ENCODE measurements at regions not wholly inside any gene's neighbourhood (a gene's known extent, or its start where the extent isn't known, plus 50 kb on each side); places are given as distances from the start of the nearest gene placed in this dataset.

DNA sequence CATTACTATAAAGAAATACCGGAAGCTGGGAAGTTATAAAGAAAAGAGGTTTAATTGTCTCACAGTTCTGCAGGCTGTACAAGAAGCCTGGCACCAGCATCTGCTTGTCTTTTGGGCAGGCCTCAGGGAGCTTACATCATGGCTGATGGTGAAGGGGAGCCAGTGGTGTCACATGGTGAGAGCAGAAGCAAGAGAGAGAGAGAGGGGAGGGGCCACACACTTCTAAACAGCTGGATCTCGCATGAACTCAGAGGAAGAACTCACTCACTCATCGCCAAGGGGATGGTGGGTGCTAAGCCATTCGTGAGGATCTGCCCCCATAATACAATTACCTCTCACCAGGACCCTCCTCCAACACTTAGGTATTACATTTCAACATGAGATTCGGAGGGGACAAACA is 51.8 kb upstream of the ANKRD34C start:
- no peak for DNase-seq (ENCODE audit: low read depth)

DNA sequence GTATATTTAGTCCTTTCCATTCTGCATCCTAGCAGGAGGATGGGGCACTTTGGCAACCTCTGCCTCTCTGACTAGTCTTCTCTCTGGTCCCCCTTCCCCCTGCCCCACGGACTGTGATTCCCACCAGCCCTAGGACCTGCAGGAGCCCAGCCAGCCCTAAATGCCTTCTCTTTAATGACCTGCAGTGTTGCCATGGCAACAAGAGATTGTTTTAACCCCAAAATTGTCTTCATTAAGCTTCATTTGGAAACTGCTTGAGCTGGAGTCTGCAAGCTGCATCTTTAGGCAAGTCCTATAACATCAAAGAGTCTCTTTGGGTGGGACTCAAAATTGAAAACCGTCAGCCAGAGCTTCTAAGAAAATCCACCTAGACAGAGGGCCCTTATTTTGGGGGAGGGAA is 59.7 kb upstream of the ANKRD34C start:
- DNase-seq (ENCODE audit: low read depth), result no peak

DNA sequence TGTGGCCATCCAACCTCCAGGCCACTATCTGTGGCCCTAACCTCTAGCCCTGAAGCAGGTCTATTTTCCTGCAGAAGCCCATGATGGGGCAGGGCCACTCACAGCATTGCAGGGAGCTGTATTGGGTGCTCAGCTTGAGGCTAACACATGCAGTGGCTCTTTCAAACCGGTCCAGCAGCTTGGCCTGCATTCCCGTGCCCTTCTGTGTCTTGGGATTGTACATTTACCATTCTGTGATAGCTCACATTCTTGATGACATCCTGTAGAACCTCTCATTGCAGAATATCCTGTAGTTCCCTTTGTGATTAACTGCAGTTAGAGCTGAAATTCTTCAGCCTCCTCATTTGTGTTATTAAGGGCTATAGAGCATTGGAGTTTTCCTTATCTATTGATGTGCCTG is 60.8 kb upstream of the ANKRD34C start:
- DNase-seq (ENCODE audit: low read depth), result no peak

DNA sequence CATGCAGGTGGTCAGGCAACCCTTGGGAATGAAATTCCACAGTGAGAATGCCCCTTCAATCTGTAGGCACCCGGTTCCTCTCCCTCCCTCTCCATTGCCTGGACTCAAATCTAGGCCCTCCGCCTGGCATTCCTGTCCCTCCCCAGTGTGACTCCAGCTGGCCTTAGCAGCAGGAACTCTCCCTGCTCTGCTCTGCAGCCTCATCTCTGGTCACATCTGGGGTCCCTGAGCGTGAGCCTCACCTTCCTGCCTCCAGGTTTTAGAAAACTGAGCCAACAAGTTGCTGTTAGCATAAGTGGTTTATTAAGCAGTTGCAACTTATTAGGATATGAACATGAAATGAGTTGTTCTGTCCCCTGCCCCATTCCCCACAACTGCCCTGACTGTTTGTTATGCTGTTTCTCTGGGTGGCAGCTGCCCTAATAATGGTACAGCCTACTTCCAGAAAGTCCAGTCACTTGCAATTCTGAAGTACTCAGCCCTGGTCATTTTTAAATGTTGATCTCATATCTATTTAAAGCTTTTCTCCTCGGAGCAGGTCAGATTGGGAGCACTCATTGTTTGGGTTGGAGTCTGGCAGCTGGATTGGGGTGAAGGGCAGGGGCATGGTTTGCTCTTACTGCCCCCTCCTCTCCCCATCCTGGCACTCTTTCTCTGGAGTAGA is 63.0 kb upstream of the ANKRD34C start:
- no peak for DNase-seq (ENCODE audit: low read depth)

DNA sequence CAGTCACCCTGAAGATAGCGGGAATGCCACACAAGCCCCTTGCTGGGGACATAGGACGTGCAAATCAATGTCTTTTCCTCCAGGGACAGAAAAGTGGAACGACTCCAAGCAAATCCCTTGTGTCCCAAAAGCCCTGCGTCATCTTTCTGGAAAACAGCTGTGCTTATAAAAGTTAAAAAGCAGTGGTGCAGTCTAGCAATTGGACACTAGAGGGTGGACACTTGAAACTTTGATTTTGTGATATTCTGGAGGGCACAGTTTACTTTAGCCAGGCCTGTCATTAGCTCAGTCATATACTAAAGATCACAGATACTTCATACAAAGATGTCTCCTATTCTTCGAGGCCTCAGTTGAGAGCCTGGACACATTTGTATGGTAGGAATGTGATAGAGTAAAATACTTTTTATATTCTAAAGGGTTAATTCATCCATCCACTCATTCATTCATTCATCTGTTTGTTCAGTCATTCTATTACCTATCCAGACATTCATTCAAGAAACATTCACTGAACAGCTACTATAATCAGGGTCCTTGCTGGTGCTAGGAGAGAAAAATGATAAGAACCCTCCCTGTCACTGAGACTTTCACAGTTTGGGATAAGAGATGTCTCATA is 63.8 kb upstream of the ANKRD34C start:
- no peak for DNase-seq (ENCODE audit: low read depth)

DNA sequence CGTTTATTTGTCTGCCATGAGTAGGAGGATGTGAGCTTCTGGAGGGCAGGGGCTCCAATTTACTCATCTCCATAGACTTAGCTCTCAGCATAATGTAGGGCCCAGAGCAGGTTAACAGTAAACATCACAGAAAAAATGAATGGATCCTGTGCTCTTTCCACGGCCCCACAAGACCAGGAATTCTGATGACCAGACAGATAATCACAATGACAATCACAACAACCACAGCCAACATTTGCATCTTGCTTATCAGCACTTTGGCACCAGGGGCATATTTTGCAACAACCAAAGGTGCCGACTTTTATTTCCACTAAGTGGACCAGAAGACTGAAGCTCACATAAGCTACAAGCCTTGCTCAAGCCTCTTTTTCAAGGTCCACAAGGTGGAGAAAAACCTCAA is 68.9 kb upstream of the ANKRD34C start:
- DNase-seq (ENCODE audit: low read depth), result no peak

DNA sequence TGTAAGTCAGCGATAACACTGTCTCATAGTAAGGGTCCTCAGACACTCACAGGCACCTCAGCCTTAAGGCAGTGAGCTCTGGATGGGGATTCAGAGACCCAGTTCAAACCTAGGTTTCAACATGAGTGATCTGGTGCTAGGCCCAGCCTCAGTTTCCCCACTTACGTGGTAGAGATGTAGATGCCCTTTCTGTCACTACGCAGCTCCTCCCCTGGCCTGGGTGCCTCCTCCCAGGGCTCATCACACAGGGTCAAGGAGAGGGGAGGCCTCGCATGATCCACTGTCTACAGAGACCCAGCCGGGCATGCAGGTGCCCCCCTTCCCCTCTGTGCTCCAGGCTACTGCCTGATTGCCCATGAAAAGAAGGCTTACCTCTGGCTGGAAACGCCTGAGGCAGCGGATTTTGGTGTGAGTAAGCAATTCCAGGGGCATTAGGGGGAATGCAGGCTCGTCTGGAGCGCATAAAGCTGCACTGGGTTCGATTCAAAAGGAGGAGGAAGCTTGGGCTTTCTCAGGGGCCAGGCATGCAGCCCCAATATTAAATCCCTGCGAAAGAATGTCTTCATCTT is 69.8 kb upstream of the ANKRD34C start:
- DNase-seq (ENCODE audit: low read depth), result no peak

DNA sequence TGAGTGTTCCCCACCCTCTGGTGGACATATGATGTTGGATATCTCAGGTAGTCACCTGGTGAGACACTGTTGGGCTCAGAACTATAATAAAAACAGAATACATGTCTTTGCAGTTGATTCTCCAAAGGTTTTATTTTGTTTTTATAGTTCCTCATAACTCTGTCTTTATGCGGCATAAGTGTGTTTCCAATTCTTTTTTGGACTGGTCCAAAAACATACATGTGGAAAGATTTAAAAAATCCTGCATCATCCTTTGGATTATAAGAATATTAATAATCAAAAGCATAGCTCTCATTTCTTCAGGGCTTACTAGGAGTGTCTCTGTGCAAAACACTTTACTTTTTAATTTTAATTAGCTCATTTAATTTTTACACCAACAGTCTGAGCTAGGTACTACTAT is 71.0 kb upstream of the ANKRD34C start:
- no peak for DNase-seq (ENCODE audit: low read depth)

DNA sequence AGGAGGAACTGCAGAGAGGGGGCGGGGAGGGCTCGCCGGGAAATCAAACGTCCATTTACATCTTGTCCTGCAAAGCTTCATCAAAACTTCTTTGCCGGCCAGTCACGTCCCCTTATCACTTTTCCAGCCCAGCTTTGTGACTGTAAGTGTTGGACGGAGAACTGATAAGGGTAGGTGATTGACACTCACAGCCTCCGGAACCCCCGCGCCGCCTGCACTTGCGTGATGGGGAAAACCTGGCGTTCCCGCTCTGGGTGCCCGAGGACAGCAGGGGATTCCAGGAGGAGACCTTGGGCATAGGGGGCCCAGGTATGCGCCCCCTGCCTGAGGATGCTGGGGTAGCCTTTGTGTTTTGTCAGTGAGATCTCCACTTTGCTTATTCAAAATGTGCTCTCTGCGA is 72.8 kb upstream of the ANKRD34C start:
- no peak for DNase-seq (ENCODE audit: low read depth)

DNA sequence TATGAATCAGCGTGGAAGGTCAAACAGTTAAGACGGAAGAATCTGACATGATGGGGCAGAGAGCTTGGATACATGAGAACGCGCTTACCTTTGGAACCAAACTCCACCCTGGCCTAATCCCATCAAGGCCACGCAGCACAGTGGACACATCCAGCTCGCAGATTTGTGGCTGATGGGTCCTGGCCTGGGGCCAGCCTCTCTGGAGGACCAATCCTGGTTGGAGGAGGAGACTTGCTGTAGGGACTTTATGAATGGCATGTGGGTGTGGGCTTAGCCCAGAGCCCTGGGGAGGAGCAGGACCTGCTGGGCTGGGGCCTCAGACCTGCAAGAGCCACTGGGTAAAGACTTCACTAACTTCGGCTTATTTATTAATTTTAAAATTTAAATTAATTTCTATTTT is 73.4 kb upstream of the ANKRD34C start:
- no peak for DNase-seq (ENCODE audit: low read depth)

DNA sequence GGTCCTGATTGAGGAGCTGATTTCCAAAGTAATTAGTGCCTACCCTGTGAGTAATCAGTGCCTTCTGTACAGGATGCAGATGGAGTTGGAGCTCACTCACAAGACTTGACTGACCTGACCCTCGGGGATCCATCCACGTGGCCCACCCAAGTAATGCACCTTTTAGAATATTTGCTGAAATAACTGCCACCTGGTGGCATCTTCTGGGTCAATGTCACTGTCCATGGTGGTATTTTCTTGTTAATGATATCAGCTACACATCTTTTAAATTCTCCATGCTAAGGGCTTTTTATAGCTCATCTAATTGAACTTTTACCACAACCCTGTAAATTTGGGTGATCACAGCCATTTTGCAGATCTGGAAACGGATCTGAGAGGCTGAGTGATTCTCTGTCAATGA is 74.3 kb upstream of the ANKRD34C start:
- no peak for DNase-seq (ENCODE audit: low read depth)

DNA sequence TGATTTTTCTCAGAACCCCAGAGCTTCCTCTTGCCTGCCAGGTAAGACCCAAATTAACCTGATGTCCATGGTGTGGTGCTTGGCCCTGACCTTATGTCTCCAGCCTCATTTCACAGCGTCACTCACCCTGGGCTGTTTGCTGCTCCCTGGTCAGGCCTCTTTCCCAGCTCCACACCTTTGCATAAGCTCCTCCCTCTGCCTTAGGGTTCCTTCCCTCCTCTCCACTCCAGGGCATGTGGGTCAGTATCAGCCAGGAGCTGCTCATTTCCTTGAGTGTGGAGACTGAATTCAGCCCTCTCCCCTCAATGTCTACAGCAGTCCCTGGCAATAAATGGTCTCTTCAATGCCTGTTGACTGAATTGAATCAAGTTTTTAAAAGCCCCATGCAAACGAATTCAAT is 75.6 kb upstream of the ANKRD34C start:
- no peak for DNase-seq (ENCODE audit: low read depth)

DNA sequence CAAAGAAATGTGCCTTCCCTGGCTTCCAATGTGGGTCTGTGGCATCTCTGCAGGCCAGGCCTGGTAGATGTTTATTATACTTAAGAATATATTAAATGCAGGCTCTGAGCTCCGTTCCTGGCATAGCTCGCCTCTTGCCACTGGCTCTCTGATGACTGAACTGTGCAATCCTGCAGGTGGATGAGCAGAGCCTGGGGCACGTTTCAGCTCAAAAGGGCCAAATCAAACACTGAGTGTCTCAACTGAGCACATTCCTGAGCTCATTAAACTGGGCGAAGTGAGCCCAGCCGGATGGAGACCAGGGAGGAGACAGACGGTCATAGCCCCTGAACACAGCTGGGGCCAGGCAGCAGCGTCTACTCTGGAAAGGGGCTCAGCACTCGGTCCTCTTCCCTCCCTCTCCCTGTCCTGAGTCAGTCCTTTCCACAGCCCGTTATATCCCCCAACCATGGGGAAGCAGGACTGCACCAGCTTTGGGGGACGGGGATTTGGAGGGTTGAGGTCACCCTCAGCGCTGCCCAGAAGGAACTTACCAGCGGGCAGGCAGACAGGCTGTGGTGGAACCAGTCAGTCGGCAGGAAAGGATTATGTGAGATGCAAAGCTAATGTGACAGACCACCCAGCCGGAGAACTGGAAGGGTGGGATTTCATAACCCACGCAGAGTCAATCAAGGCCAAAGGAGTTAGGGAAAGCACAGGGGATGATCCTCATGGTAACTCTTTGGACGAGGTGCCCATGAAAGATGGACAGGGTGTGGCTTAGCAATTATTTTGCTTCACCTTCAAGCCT is 77.4 kb upstream of the ANKRD34C start:
- DNase-seq (ENCODE audit: low read depth), result no peak

DNA sequence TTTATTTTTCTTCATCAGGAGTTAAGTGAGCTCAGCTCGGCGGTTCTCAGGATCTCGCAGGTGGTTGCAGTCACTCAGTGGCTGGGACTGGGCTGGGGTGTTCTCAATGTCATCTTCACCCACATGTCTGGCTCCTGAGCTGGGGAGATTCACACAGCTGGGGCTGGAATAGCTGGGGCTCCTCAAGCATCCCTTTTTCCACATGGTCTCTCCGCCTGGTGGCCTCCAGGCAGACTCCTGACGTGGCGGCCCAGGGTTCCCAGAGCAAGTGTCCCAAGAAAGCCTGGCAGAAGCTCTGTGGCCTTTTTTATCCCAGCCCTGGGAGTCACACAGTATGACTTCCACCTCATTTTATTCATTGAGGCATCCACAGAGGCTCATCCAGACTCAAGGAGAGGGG is 84.1 kb upstream of the ANKRD34C start:
- DNase-seq (ENCODE audit: low read depth), result no peak

DNA sequence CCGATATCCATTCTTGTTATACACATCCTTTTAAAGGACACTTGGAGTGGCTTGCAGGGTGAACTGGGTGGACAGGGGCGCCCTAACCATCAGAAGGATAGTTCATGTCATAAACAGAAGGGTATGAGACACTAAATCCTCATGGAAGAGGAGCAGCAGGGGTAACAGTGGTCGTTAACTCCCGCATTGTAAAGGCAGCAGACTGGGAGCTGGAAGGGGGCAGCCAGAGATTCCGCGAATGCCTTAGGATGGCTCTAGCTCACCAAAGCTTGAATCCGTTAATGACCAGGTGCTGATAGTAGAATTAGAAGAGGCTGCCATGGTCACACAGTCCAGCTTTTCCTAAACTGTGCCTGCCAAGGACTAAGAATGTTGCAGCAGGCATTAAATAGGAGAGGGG is 85.2 kb upstream of the ANKRD34C start:
- no peak for DNase-seq (ENCODE audit: low read depth)

DNA sequence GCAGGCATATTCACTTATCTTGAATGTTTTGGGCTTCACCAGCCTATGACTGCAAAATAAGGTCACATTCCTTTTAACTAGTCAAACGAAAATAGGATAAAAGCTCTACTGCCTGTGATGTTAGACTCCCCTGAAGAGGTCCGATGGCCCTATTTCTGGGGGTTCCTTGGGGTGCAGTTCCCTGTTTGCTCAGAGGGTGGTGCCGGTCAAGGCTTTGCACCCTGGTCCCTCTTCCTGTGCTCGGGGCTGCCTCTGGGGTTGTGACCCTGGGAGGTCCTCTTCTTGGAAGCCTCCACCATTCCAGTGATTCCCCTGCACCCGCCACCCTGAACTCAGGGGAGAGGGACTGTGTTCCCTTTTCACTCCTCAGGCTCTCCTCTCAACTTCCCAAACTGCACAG is 86.7 kb upstream of the ANKRD34C start:
- no peak for DNase-seq (ENCODE audit: low read depth)

DNA sequence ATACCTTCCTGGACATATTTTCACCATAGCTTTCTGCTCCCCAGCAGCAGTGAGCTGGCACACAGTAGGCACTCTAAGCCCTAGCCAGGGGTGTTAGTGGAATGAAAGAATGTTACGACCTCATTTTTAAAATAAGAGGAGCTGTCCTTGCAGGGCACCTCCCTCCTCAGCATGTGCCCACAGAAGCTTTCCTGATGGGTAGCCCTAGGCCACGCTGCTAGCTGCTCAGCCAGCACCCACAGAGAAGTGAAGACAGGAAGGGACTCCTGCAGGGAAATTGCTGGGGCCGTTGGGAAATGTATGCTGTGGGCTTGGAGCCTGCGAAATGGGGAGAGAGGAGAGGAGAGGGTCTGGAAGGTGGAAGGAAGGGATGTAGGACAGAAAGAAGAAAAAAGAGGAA is 87.3 kb upstream of the ANKRD34C start:
- DNase-seq (ENCODE audit: low read depth), result no peak

DNA sequence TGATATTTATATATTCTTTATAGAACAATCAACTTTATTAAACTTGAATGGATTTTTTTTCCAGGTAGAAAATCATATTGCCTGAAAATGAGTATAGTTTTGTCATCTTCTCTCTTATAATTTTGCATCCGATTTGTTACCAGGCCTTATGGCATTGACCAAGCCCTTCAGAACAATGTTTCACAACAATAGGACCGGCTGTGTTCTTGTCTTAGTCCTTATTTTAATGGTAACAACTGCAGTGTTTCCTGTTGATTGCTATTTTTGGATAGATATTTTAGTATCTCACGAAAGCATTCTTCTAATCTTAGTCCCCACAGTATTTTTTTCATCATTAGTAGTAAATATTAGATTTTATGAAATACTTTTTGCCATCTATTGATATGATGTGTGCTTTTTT is 88.1 kb upstream of the ANKRD34C start:
- no peak for DNase-seq (ENCODE audit: low read depth)

DNA sequence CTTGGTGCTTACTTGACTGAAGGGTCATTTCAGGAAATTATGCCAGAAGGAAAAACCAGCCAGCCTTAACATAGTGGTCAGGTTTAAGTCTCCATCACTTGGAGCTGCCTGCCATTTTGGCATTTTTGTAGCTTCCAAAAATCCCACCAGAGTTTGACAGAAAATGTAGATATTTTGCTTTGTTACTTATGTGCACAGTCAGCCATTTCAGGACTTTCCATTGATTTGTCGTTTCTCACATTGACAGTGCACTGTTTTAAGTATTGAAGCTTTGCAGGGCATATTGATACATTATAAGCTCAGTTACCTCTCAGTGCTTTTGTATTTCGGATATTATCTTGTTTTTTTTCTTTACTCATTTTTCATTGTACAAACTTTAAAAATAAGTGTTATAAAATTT is 89.0 kb upstream of the ANKRD34C start:
- no peak for DNase-seq (ENCODE audit: low read depth)

DNA sequence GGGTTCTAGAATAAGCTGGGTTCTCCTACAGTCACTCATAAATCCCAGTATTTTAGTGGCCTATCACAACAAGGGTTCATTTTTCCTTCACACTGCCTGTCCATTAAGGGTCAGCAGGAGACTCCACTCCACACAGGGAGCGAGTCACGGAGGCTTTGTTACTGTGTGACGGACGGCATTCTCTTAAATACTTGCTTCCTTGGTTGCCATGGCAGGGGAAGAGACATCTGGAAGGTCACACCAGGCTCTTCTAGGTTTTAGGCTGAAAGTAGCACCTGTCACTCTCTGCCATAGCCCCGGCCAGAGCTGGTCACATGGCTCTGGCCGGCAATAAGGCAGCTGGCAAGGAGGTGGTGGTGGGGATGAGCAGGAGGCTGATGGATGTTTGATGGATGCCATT is 89.4 kb upstream of the ANKRD34C start:
- no peak for DNase-seq (ENCODE audit: low read depth)

DNA sequence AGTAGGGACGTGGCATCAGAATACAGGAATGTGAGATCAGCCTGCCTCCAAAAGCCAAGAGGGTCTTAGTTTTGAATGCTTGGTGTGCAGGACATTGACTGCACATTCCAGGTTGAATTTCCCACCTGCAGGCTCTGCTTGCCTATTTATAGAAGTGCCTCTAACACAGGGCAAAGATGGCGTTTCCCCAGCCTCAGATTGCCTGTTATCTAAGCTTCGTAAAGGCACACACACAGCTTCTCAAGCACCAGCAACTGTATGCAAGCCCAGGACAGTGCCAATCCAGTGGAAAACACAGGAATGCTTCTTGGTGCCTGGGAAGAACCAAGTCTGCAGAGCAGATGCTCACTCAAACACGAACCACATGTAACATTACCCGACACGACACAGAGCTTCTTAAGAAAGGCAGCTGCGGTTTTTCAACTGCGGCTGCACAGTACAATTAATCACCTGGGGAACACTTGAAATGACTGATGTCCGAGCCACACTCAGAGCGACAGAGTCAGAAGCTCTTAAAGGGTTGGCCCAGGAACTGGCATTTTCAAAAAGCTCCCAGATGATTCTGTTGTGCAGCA is 90.0 kb upstream of the ANKRD34C start:
- DNase-seq (ENCODE audit: low read depth), result no peak

DNA sequence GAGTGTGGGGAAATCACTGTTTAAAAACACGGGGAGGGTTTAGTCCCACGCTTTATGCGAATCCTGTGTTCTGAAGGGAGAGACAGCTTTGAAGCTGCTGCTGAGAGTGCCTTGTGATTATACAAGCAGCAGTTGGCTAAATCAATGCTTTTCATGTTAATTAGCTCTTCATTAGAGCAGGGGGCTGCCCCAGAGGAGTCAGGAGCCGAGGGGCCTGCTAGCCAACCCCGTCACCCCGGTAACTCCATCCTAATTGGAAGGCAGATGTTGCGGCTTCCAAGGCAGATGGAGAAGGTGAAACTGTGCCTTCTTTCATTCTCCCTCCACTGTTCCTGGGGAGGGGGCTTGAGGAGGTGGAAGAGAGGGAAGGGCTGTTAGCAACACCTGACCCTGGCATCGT is 92.4 kb upstream of the ANKRD34C start:
- no peak for DNase-seq (ENCODE audit: low read depth)

DNA sequence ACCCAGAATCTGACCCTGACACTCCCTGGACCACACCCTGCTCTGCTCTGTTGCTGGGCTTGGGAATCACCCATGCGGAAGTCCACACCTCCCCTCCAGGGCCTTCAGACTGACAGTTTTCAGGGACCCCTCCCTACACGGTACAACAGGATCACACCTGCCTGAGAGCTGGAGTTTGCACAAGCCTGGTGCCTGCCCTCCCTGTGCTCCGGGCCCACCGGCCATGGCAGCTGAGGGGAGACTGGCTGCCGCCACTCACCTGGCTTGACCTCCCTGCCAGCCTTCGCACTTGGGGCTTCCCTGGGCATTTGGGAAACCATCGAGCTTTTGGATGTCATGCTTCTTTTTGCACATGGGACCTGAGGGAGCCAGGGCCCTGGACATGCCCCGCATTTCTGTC is 95.9 kb upstream of the ANKRD34C start:
- no peak for DNase-seq (ENCODE audit: low read depth)
